H1 (cell line): ENCODE measurements at regions not wholly inside any gene's neighbourhood (a gene's known extent, or its start where the extent isn't known, plus 50 kb on each side); places are given as distances from the start of the nearest gene placed in this dataset.

Experiments
- CBX5 ChIP-seq: fragments of 300-800, 300-1000 bp; sonication (generic); IDR thresholded peaks from 2 replicates; pipeline ENCODE4 v1.7.1; 2016; ENCODE audit warnings: antibody characterized with exemption, low read length, low read depth
- FOSL1 ChIP-seq: IDR thresholded peaks from 2 replicates; pipeline ENCODE4 v1.6.1; 2011; ENCODE audit warnings: mild to moderate bottlenecking, low read depth, low read length, moderate library complexity; ENCODE audit not compliant: insufficient read depth
- JUN ChIP-seq: IDR thresholded peaks from 2 replicates; pipeline ENCODE4 v1.6.1; 2011; ENCODE audit warnings: low read depth, mild to moderate bottlenecking, improper control_type of control experiment, low read length
- NRF1 ChIP-seq: IDR thresholded peaks from 2 replicates; pipeline ENCODE4 v1.6.1; 2011; ENCODE audit warnings: mild to moderate bottlenecking, low read depth, low read length, improper control_type of control experiment
- SIRT6 ChIP-seq: IDR thresholded peaks from one replicate; pipeline ENCODE4 v1.7.1; 2012; ENCODE audit warnings: low read length, inconsistent platforms
- TCF12 ChIP-seq: IDR thresholded peaks from 2 replicates; pipeline ENCODE4 v1.6.1; 2011; ENCODE audit warnings: low read depth, mild to moderate bottlenecking, low read length
- TF ChIP-seq, protein P1 (sequence below): fragments of 300-600 bp; sonication (generic); IDR thresholded peaks from 2 replicates; pipeline ENCODE4 v1.7.1; 2012; ENCODE audit warnings: low read length, moderate library complexity, mild to moderate bottlenecking, inconsistent platforms; ENCODE audit not compliant: insufficient replicate concordance

DNA sequence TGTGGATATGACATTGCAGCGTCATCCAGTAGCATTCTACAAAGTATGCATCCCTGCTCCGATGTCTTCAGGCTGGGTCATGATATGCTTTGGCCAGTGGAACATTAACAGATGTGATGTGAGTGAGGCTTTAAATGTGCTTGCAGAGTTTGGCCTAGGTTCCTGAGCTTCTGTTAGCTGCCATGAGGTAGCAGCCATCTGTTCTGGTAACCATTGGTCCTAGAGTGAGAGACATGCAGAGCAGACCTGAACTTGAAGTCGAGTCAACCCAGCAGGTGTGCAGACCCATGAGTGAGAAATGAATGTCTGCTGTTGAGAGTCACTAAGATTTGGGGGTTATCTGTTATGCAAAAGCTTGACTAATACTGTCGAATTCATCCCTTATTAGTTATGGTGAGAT lies 73.8 kb upstream of the NABP1 start (continued):
- TF ChIP-seq, protein P1, sequence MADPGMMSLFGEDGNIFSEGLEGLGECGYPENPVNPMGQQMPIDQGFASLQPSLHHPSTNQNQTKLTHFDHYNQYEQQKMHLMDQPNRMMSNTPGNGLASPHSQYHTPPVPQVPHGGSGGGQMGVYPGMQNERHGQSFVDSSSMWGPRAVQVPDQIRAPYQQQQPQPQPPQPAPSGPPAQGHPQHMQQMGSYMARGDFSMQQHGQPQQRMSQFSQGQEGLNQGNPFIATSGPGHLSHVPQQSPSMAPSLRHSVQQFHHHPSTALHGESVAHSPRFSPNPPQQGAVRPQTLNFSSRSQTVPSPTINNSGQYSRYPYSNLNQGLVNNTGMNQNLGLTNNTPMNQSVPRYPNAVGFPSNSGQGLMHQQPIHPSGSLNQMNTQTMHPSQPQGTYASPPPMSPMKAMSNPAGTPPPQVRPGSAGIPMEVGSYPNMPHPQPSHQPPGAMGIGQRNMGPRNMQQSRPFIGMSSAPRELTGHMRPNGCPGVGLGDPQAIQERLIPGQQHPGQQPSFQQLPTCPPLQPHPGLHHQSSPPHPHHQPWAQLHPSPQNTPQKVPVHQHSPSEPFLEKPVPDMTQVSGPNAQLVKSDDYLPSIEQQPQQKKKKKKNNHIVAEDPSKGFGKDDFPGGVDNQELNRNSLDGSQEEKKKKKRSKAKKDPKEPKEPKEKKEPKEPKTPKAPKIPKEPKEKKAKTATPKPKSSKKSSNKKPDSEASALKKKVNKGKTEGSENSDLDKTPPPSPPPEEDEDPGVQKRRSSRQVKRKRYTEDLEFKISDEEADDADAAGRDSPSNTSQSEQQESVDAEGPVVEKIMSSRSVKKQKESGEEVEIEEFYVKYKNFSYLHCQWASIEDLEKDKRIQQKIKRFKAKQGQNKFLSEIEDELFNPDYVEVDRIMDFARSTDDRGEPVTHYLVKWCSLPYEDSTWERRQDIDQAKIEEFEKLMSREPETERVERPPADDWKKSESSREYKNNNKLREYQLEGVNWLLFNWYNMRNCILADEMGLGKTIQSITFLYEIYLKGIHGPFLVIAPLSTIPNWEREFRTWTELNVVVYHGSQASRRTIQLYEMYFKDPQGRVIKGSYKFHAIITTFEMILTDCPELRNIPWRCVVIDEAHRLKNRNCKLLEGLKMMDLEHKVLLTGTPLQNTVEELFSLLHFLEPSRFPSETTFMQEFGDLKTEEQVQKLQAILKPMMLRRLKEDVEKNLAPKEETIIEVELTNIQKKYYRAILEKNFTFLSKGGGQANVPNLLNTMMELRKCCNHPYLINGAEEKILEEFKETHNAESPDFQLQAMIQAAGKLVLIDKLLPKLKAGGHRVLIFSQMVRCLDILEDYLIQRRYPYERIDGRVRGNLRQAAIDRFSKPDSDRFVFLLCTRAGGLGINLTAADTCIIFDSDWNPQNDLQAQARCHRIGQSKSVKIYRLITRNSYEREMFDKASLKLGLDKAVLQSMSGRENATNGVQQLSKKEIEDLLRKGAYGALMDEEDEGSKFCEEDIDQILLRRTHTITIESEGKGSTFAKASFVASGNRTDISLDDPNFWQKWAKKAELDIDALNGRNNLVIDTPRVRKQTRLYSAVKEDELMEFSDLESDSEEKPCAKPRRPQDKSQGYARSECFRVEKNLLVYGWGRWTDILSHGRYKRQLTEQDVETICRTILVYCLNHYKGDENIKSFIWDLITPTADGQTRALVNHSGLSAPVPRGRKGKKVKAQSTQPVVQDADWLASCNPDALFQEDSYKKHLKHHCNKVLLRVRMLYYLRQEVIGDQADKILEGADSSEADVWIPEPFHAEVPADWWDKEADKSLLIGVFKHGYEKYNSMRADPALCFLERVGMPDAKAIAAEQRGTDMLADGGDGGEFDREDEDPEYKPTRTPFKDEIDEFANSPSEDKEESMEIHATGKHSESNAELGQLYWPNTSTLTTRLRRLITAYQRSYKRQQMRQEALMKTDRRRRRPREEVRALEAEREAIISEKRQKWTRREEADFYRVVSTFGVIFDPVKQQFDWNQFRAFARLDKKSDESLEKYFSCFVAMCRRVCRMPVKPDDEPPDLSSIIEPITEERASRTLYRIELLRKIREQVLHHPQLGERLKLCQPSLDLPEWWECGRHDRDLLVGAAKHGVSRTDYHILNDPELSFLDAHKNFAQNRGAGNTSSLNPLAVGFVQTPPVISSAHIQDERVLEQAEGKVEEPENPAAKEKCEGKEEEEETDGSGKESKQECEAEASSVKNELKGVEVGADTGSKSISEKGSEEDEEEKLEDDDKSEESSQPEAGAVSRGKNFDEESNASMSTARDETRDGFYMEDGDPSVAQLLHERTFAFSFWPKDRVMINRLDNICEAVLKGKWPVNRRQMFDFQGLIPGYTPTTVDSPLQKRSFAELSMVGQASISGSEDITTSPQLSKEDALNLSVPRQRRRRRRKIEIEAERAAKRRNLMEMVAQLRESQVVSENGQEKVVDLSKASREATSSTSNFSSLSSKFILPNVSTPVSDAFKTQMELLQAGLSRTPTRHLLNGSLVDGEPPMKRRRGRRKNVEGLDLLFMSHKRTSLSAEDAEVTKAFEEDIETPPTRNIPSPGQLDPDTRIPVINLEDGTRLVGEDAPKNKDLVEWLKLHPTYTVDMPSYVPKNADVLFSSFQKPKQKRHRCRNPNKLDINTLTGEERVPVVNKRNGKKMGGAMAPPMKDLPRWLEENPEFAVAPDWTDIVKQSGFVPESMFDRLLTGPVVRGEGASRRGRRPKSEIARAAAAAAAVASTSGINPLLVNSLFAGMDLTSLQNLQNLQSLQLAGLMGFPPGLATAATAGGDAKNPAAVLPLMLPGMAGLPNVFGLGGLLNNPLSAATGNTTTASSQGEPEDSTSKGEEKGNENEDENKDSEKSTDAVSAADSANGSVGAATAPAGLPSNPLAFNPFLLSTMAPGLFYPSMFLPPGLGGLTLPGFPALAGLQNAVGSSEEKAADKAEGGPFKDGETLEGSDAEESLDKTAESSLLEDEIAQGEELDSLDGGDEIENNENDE, result no peak
- TF ChIP-seq TCF12, result no peak
- TF ChIP-seq JUN, result no peak
- TF ChIP-seq FOSL1, result no peak
- no peak for TF ChIP-seq SIRT6
- no peak for TF ChIP-seq NRF1
- TF ChIP-seq CBX5, result no peak
